ENCODE measurements at regions not wholly inside any gene's neighbourhood (a gene's known extent, or its start where the extent isn't known, plus 50 kb on each side); places are given as distances from the start of the nearest gene placed in this dataset.

GRCh38 chrX:137847376-137847775 lies 281.4 kb downstream of the ZIC3 start:
- TF ChIP-seq POLR2A (IDR thresholded peaks at IDR 0.05) (no peak), CTCF (IDR thresholded peaks at IDR 0.05) (no peak), POLR2AphosphoS5 (IDR thresholded peaks at IDR 0.05) (no peak), EP300 (IDR thresholded peaks at IDR 0.05) (no peak)
